GM23338 (cell line): ENCODE measurements at regions not wholly inside any gene's neighbourhood (a gene's known extent, or its start where the extent isn't known, plus 50 kb on each side); places are given as distances from the start of the nearest gene placed in this dataset.

Source experiments
- ATAC-seq: fragments of 200-7000 bp; cut with Tn5 transposase; 3 replicates; pipeline ENCODE4 v1.9.1; 2020
- DNase-seq: peaks from one replicate; pipeline ENCODE4 v3.0.0-alpha.2; 2015; ENCODE audit warnings: low spot score
- H2AFZ ChIP-seq: fragments of 200-600 bp; sonication (generic); 2 replicates; pipeline ENCODE4 v1.8.0; 2016; ENCODE audit warnings: antibody characterized with exemption, mild to moderate bottlenecking, moderate library complexity
- H3F3A ChIP-seq: fragments of 200-600 bp; sonication (generic); replicated peaks from 2 replicates; pipeline ENCODE4 v1.8.0; 2017; ENCODE audit warnings: antibody characterized with exemption, mixed run types, low read depth
- H3K27ac ChIP-seq: fragments of 200-600 bp; sonication (generic); 2 replicates; pipeline ENCODE4 v1.6.1; 2016; ENCODE audit warnings: low read depth
- H3K27me3 ChIP-seq: fragments of 200-600 bp; sonication (generic); 2 replicates; pipeline ENCODE4 v1.8.0; 2016; ENCODE audit warnings: mild to moderate bottlenecking, mixed run types, moderate library complexity; ENCODE audit not compliant: insufficient read depth
- H3K36me3 ChIP-seq: fragments of 200-600 bp; sonication (generic); 2 replicates; pipeline ENCODE4 v1.8.0; 2016; ENCODE audit warnings: mild to moderate bottlenecking; ENCODE audit not compliant: insufficient read depth
- H3K4me1 ChIP-seq: fragments of 200-600 bp; sonication (generic); 2 replicates; pipeline ENCODE4 v1.8.0; 2016; ENCODE audit warnings: mild to moderate bottlenecking, moderate library complexity; ENCODE audit not compliant: insufficient read depth
- H3K4me2 ChIP-seq: fragments of 200-600 bp; sonication (generic); 2 replicates; pipeline ENCODE4 v1.7.1; 2017; ENCODE audit warnings: mixed run types
- H3K4me3 ChIP-seq: fragments of 200-600 bp; sonication (generic); 2 replicates; pipeline ENCODE4 v1.6.1; 2016; ENCODE audit warnings: mixed run types
- H3K79me2 ChIP-seq: fragments of 200-600 bp; sonication (generic); replicated peaks from 2 replicates; pipeline ENCODE4 v1.8.0; 2017; ENCODE audit warnings: mild to moderate bottlenecking; ENCODE audit not compliant: insufficient read depth
- H3K9me2 ChIP-seq: fragments of 200-600 bp; sonication (generic); 2 replicates; pipeline ENCODE4 v1.8.0; 2017; ENCODE audit not compliant: insufficient read depth
- H4K20me1 ChIP-seq: fragments of 200-600 bp; sonication (generic); replicated peaks from 2 replicates; pipeline ENCODE4 v1.8.0; 2017; ENCODE audit warnings: mild to moderate bottlenecking; ENCODE audit not compliant: insufficient read depth
- H3K27ac Mint-ChIP-seq: 2 replicates; pipeline ENCODE4 v1.8.0; 2020; ENCODE audit warnings: inconsistent platforms, mild to moderate bottlenecking, moderate library complexity, mixed read lengths
- H3K27me3 Mint-ChIP-seq: 3 replicates; pipeline ENCODE4 v1.8.0; 2022; ENCODE audit warnings: low read depth, mild to moderate bottlenecking, moderate library complexity, mixed read lengths, inconsistent platforms; ENCODE audit not compliant: insufficient read depth, poor library complexity
- H3K36me3 Mint-ChIP-seq: 3 replicates; pipeline ENCODE4 v1.8.0; 2021; ENCODE audit warnings: low read depth, mild to moderate bottlenecking, inconsistent platforms, moderate library complexity, mixed read lengths
- H3K4me1 Mint-ChIP-seq: 3 replicates; pipeline ENCODE4 v1.8.0; 2020; ENCODE audit warnings: mild to moderate bottlenecking, inconsistent platforms, mixed read lengths
- H3K4me3 Mint-ChIP-seq: 3 replicates; pipeline ENCODE4 v1.8.0; 2021; ENCODE audit warnings: moderate library complexity, mild to moderate bottlenecking, inconsistent platforms, mixed read lengths
- H3K9me3 Mint-ChIP-seq: 3 replicates; pipeline ENCODE4 v1.8.0; 2020; ENCODE audit warnings: moderate library complexity, mild to moderate bottlenecking, inconsistent platforms, mixed read lengths
- CREB1 ChIP-seq: fragments of 250-450 bp; sonication (Bioruptor Pico); IDR thresholded peaks from 2 replicates; pipeline ENCODE4 v1.5.0; 2020; ENCODE audit warnings: low read depth, mild to moderate bottlenecking, moderate library complexity
- EZH2 ChIP-seq: fragments of 200-600 bp; sonication (generic); IDR thresholded peaks from one replicate; pipeline ENCODE4 v1.8.0; 2017; ENCODE audit warnings: antibody characterized with exemption, mild to moderate bottlenecking, low read depth; ENCODE audit not compliant: unreplicated experiment
- EZH2phosphoT487 ChIP-seq: fragments of 200-600 bp; sonication (generic); IDR thresholded peaks from one replicate; pipeline ENCODE4 v1.8.1; 2018; ENCODE audit warnings: antibody characterized with exemption; ENCODE audit not compliant: unreplicated experiment
- JUNB ChIP-seq: IDR thresholded peaks from one replicate; pipeline ENCODE4 v1.6.1; 2016; ENCODE audit warnings: antibody characterized with exemption; ENCODE audit not compliant: unreplicated experiment
- NANOG ChIP-seq: IDR thresholded peaks from 2 replicates; pipeline ENCODE4 v1.6.1; 2016; ENCODE audit warnings: antibody characterized with exemption, borderline replicate concordance
- POLR2AphosphoS5 ChIP-seq: IDR thresholded peaks from 2 replicates; pipeline ENCODE4 v1.6.1; 2016; ENCODE audit warnings: antibody characterized with exemption, low read depth
- STAT1 ChIP-seq: IDR thresholded peaks from one replicate; pipeline ENCODE4 v1.6.1; 2016; ENCODE audit warnings: antibody characterized with exemption; ENCODE audit not compliant: unreplicated experiment
- ZNF114 ChIP-seq: fragments of 250-450 bp; sonication (Bioruptor Pico); IDR thresholded peaks from 2 replicates; pipeline ENCODE4 v1.5.0; 2020; ENCODE audit warnings: mild to moderate bottlenecking, moderate library complexity
- ZNF331 ChIP-seq: fragments of 250-450 bp; sonication (Bioruptor Pico); IDR thresholded peaks from 2 replicates; pipeline ENCODE4 v1.5.0; 2020; ENCODE audit warnings: low read depth, mild to moderate bottlenecking, moderate library complexity
- TF ChIP-seq, protein P1 (sequence below): fragments of 250-450 bp; sonication (Bioruptor Pico); IDR thresholded peaks from 2 replicates; pipeline ENCODE4 v1.5.0; 2020; ENCODE audit warnings: mild to moderate bottlenecking, moderate library complexity
- TF ChIP-seq, protein P2 (sequence below): IDR thresholded peaks from one replicate; pipeline ENCODE4 v1.6.1; 2018; ENCODE audit warnings: antibody characterized with exemption; ENCODE audit not compliant: unreplicated experiment
- TF ChIP-seq, protein P3 (sequence below), 2 experiments: fragments of 200-600 bp in 1 of 2; sonication (generic) in 1 of 2; conservative IDR thresholded peaks; 2 replicates each; pipeline versions ENCODE4 v1.5.1 to v1.6.1; 2016 to 2017; ENCODE audit warnings: antibody characterized with exemption in 2 of 2, low read depth in 2 of 2, mild to moderate bottlenecking in 2 of 2, moderate library complexity in 1 of 2
- TF ChIP-seq, protein P4 (sequence below): IDR thresholded peaks from 2 replicates; pipeline ENCODE4 v1.6.1; 2016; ENCODE audit warnings: antibody characterized with exemption

DNA sequence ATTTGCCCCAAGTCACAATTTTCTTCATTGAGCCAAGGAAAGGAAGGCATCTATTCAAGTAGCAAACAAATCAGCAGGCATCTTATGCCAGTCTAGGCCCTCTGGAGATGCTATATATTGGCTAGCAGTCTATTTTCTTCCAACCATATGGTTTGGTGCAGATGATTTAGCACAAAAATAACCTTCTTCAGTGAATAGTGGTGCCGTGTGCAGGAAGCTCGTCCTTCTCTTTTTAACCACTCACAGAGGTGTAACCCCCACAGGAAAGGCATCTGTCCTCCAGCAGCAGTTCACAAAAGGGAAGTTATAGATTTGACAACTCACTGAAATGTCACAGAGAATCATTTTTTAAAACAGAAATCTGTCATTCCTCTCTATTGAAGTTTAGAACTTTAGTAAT, 445.7 kb upstream of the SYT1 start:
- Mint-ChIP-seq H3K27me3 (no peaks in the 10 kb centered on the region), H3K4me1 (peaks cover 21% of the 10 kb centered on the region), H3K36me3 (no peaks in the 10 kb centered on the region), H3K9me3 (no peaks in the 10 kb centered on the region), H3K4me3 (no peak overlapping the region), H3K27ac (no peak overlapping the region)
- no peak for ATAC-seq
- Histone ChIP-seq H3K27ac (no peak overlapping the region), H3K9me2 (no peaks in the 10 kb centered on the region), H3K4me1 (peaks cover 7% of the 10 kb centered on the region; the same call in 1 of the 2 replicates), H3K36me3 (no peaks in the 10 kb centered on the region), H3K27me3 (no peaks in the 10 kb centered on the region), H4K20me1 (no peaks in the 10 kb centered on the region), H3K79me2 (no peaks in the 10 kb centered on the region), H3F3A (no peaks in the 10 kb centered on the region), H3K4me3 (no peak overlapping the region), H2AFZ (no peak overlapping the region), H3K4me2 (no peak overlapping the region)
- TF ChIP-seq, protein P1, sequence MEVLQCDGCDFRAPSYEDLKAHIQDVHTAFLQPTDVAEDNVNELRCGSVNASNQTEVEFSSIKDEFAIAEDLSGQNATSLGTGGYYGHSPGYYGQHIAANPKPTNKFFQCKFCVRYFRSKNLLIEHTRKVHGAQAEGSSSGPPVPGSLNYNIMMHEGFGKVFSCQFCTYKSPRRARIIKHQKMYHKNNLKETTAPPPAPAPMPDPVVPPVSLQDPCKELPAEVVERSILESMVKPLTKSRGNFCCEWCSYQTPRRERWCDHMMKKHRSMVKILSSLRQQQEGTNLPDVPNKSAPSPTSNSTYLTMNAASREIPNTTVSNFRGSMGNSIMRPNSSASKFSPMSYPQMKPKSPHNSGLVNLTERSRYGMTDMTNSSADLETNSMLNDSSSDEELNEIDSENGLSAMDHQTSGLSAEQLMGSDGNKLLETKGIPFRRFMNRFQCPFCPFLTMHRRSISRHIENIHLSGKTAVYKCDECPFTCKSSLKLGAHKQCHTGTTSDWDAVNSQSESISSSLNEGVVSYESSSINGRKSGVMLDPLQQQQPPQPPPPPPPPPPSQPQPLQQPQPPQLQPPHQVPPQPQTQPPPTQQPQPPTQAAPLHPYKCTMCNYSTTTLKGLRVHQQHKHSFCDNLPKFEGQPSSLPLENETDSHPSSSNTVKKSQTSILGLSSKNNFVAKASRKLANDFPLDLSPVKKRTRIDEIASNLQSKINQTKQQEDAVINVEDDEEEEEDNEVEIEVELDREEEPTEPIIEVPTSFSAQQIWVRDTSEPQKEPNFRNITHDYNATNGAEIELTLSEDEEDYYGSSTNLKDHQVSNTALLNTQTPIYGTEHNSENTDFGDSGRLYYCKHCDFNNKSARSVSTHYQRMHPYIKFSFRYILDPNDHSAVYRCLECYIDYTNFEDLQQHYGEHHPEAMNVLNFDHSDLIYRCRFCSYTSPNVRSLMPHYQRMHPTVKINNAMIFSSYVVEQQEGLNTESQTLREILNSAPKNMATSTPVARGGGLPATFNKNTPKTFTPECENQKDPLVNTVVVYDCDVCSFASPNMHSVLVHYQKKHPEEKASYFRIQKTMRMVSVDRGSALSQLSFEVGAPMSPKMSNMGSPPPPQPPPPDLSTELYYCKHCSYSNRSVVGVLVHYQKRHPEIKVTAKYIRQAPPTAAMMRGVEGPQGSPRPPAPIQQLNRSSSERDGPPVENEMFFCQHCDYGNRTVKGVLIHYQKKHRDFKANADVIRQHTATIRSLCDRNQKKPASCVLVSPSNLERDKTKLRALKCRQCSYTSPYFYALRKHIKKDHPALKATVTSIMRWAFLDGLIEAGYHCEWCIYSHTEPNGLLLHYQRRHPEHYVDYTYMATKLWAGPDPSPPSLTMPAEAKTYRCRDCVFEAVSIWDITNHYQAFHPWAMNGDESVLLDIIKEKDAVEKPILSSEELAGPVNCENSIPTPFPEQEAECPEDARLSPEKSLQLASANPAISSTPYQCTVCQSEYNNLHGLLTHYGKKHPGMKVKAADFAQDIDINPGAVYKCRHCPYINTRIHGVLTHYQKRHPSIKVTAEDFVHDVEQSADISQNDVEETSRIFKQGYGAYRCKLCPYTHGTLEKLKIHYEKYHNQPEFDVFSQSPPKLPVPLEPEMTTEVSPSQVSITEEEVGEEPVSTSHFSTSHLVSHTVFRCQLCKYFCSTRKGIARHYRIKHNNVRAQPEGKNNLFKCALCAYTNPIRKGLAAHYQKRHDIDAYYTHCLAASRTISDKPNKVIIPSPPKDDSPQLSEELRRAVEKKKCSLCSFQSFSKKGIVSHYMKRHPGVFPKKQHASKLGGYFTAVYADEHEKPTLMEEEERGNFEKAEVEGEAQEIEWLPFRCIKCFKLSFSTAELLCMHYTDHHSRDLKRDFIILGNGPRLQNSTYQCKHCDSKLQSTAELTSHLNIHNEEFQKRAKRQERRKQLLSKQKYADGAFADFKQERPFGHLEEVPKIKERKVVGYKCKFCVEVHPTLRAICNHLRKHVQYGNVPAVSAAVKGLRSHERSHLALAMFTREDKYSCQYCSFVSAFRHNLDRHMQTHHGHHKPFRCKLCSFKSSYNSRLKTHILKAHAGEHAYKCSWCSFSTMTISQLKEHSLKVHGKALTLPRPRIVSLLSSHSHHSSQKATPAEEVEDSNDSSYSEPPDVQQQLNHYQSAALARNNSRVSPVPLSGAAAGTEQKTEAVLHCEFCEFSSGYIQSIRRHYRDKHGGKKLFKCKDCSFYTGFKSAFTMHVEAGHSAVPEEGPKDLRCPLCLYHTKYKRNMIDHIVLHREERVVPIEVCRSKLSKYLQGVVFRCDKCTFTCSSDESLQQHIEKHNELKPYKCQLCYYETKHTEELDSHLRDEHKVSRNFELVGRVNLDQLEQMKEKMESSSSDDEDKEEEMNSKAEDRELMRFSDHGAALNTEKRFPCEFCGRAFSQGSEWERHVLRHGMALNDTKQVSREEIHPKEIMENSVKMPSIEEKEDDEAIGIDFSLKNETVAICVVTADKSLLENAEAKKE (CRISPR knock-in tag), result no peak
- no peak for TF ChIP-seq ZNF114 (CRISPR knock-in tag)
- TF ChIP-seq, protein P2, sequence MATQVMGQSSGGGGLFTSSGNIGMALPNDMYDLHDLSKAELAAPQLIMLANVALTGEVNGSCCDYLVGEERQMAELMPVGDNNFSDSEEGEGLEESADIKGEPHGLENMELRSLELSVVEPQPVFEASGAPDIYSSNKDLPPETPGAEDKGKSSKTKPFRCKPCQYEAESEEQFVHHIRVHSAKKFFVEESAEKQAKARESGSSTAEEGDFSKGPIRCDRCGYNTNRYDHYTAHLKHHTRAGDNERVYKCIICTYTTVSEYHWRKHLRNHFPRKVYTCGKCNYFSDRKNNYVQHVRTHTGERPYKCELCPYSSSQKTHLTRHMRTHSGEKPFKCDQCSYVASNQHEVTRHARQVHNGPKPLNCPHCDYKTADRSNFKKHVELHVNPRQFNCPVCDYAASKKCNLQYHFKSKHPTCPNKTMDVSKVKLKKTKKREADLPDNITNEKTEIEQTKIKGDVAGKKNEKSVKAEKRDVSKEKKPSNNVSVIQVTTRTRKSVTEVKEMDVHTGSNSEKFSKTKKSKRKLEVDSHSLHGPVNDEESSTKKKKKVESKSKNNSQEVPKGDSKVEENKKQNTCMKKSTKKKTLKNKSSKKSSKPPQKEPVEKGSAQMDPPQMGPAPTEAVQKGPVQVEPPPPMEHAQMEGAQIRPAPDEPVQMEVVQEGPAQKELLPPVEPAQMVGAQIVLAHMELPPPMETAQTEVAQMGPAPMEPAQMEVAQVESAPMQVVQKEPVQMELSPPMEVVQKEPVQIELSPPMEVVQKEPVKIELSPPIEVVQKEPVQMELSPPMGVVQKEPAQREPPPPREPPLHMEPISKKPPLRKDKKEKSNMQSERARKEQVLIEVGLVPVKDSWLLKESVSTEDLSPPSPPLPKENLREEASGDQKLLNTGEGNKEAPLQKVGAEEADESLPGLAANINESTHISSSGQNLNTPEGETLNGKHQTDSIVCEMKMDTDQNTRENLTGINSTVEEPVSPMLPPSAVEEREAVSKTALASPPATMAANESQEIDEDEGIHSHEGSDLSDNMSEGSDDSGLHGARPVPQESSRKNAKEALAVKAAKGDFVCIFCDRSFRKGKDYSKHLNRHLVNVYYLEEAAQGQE, result no peak
- TF ChIP-seq EZH2phosphoT487, result no peak
- no peak for TF ChIP-seq POLR2AphosphoS5
- no peak for TF ChIP-seq STAT1
- TF ChIP-seq, protein P3, sequence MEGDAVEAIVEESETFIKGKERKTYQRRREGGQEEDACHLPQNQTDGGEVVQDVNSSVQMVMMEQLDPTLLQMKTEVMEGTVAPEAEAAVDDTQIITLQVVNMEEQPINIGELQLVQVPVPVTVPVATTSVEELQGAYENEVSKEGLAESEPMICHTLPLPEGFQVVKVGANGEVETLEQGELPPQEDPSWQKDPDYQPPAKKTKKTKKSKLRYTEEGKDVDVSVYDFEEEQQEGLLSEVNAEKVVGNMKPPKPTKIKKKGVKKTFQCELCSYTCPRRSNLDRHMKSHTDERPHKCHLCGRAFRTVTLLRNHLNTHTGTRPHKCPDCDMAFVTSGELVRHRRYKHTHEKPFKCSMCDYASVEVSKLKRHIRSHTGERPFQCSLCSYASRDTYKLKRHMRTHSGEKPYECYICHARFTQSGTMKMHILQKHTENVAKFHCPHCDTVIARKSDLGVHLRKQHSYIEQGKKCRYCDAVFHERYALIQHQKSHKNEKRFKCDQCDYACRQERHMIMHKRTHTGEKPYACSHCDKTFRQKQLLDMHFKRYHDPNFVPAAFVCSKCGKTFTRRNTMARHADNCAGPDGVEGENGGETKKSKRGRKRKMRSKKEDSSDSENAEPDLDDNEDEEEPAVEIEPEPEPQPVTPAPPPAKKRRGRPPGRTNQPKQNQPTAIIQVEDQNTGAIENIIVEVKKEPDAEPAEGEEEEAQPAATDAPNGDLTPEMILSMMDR (conservative IDR thresholded peaks at IDR 0.05; ENCODE audit: low read depth in 2 of 2), result no peak
- no peak for TF ChIP-seq JUNB
- TF ChIP-seq ZNF331 (CRISPR knock-in tag), result no peak
- no peak for TF ChIP-seq EZH2
- TF ChIP-seq NANOG, result no peak
- TF ChIP-seq, protein P4, sequence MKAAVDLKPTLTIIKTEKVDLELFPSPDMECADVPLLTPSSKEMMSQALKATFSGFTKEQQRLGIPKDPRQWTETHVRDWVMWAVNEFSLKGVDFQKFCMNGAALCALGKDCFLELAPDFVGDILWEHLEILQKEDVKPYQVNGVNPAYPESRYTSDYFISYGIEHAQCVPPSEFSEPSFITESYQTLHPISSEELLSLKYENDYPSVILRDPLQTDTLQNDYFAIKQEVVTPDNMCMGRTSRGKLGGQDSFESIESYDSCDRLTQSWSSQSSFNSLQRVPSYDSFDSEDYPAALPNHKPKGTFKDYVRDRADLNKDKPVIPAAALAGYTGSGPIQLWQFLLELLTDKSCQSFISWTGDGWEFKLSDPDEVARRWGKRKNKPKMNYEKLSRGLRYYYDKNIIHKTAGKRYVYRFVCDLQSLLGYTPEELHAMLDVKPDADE, result no peak
- no peak for TF ChIP-seq CREB1 (CRISPR knock-in tag)
- no peak for DNase-seq
